ENCODE measurements at regions not wholly inside any gene's neighbourhood (a gene's known extent, or its start where the extent isn't known, plus 50 kb on each side); places are given as distances from the start of the nearest gene placed in this dataset.

DNA sequence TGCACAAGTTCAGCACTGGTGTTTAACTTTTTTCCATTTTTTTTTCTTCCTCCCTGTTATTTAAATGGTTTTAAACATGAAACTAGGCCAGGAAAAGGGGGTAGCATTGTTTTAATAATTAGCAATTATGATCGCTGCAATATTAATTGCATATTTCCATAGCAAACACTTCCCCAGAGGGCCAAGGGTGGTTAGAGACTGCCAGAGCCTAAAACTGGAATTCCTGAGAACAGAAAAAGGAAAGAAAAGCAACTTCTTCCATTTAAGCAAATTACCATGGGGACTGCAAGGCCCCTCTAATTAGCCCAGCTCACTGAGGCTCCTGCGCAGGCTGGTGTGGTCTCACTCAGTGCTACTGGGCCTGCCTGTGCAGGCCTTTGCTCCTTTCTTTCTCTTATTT is 201.5 kb downstream of the SMAD2 start:
- H3K4me3 ChIP-seq, result no peak overlapping the region

DNA sequence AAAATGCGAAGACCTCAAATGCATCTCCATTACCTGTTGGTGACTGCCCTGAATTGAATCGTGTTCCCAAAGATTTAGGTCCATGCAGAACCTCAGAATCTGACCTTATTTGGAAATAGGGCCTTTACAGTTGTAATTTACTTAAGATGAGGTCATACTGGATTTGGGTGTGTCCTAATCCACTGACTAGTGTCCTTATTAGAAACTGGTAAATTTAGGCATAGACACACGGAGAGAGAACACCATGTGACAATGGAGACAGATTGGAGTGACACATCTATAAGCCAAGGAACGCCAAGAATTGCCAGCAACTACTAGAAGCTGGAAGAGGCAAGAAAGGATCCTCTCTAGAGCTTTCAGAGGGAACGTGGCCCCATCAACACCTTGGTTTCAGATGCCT is 203.1 kb downstream of the SMAD2 start:
- H3K9me3 ChIP-seq (ENCODE audit: insufficient read depth, low read depth), result no peaks in the 10 kb centered on the region
- H3K27me3 ChIP-seq (ENCODE audit: insufficient read depth, low read depth), result peaks cover 98% of the 10 kb centered on the region
- H3K79me2 ChIP-seq (ENCODE audit: low read depth), result no peaks in the 10 kb centered on the region
- no peaks in the 10 kb centered on the region for H3K36me3 ChIP-seq (ENCODE audit: low read depth)
- no peaks in the 10 kb centered on the region for H3K4me1 ChIP-seq (replicated peaks; ENCODE audit: insufficient read depth)
- H2AFZ ChIP-seq, result no peak overlapping the region
- BruUV-seq (replicated peaks), result no TSS peak
- ChIA-PET POLR2A (ENCODE audit: unreplicated experiment) (no interaction called here), CTCF (no interaction called here)
- TF ChIP-seq EZH2 (IDR thresholded peaks at IDR 0.05; ENCODE audit: low read depth) (no peak), CTCF (conservative IDR thresholded peaks at IDR 0.05) (no peak)
- DNase-seq, result no peak
- no peaks in the 10 kb centered on the region for H4K20me1 ChIP-seq (ENCODE audit: insufficient read depth)
- intact Hi-C loops (cut with micrococcal nuclease; ENCODE audit: unreplicated experiment), result no loop called here
- H3K4me3 ChIP-seq, result no peak overlapping the region
- no peaks in the 10 kb centered on the region for H3K9me2 ChIP-seq (ENCODE audit: insufficient read depth)
- H3K4me2 ChIP-seq, result no peak overlapping the region
- H3F3A ChIP-seq (ENCODE audit: insufficient read depth, low read depth), result no peaks in the 10 kb centered on the region
- H3K27ac ChIP-seq, result no peak overlapping the region

More for the DNA sequence above, 201.5 kb downstream of the SMAD2 start:
- CTCF ChIA-PET, result no interaction called here
- Histone ChIP-seq H3K9me3 (ENCODE audit: insufficient read depth, low read depth) (no peaks in the 10 kb centered on the region), H3K27ac (no peak overlapping the region), H3K27me3 (ENCODE audit: insufficient read depth, low read depth) (peaks cover 98% of the 10 kb centered on the region), H3K36me3 (ENCODE audit: low read depth) (no peaks in the 10 kb centered on the region), H3K9me2 (ENCODE audit: insufficient read depth) (no peaks in the 10 kb centered on the region), H3K4me2 (no peak overlapping the region), H3F3A (ENCODE audit: insufficient read depth, low read depth) (no peaks in the 10 kb centered on the region), H4K20me1 (ENCODE audit: insufficient read depth) (no peaks in the 10 kb centered on the region), H2AFZ (no peak overlapping the region), H3K4me1 (replicated peaks; ENCODE audit: insufficient read depth) (no peaks in the 10 kb centered on the region), H3K79me2 (ENCODE audit: low read depth) (no peaks in the 10 kb centered on the region)
- POLR2A ChIA-PET (ENCODE audit: unreplicated experiment), result no interaction called here
- intact Hi-C loops (cut with micrococcal nuclease; ENCODE audit: unreplicated experiment), result no loop called here
- TF ChIP-seq EZH2 (IDR thresholded peaks at IDR 0.05; ENCODE audit: low read depth) (no peak), CTCF (conservative IDR thresholded peaks at IDR 0.05) (no peak)
- DNase-seq, result no peak
- BruUV-seq (replicated peaks), result no TSS peak

GRCh38 chr18:47726550-47726949 is 203.9 kb downstream of the SMAD2 start:
- BruUV-seq (replicated peaks), result no TSS peak
- H3K27me3 ChIP-seq (ENCODE audit: insufficient read depth, low read depth), result peaks cover 99% of the 10 kb centered on the region
- no peaks in the 10 kb centered on the region for H3K9me3 ChIP-seq (ENCODE audit: insufficient read depth, low read depth)
- no peak for TF ChIP-seq CTCF (conservative IDR thresholded peaks at IDR 0.05)
- TF ChIP-seq EZH2 (IDR thresholded peaks at IDR 0.05; ENCODE audit: low read depth), result no peak
- DNase-seq, result no peak
- no peaks in the 10 kb centered on the region for H3K4me1 ChIP-seq (replicated peaks; ENCODE audit: insufficient read depth)
- H2AFZ ChIP-seq, result no peak overlapping the region
- no peak overlapping the region for H3K4me2 ChIP-seq
- no peaks in the 10 kb centered on the region for H4K20me1 ChIP-seq (ENCODE audit: insufficient read depth)
- POLR2A ChIA-PET (ENCODE audit: unreplicated experiment), result no interaction called here
- no peak overlapping the region for H3K27ac ChIP-seq
- no peak overlapping the region for H3K4me3 ChIP-seq
- no peaks in the 10 kb centered on the region for H3K9me2 ChIP-seq (ENCODE audit: insufficient read depth)
- H3F3A ChIP-seq (ENCODE audit: insufficient read depth, low read depth), result no peaks in the 10 kb centered on the region
- CTCF ChIA-PET, result no interaction called here
- H3K36me3 ChIP-seq (ENCODE audit: low read depth), result no peaks in the 10 kb centered on the region
- intact Hi-C loops (cut with micrococcal nuclease; ENCODE audit: unreplicated experiment), result no loop called here
- no peaks in the 10 kb centered on the region for H3K79me2 ChIP-seq (ENCODE audit: low read depth)
